GM10847 (cell line): ENCODE measurements at regions not wholly inside any gene's neighbourhood (a gene's known extent, or its start where the extent isn't known, plus 50 kb on each side); places are given as distances from the start of the nearest gene placed in this dataset.

Experiments used
- POLR2A ChIP-seq: IDR thresholded peaks from 2 replicates; pipeline ENCODE4 v1.6.1; 2011; ENCODE audit not compliant: insufficient read length; ENCODE audit errors: extremely low read depth

GRCh38 chr12:4026020-4026358, 152.8 kb upstream of the PARP11 start:
- no peak for TF ChIP-seq POLR2A

- no peak for TF ChIP-seq POLR2A
These were observed 152.2 kb upstream of the PARP11 start for GRCh38 chr12:4025181-4026019.

DNA sequence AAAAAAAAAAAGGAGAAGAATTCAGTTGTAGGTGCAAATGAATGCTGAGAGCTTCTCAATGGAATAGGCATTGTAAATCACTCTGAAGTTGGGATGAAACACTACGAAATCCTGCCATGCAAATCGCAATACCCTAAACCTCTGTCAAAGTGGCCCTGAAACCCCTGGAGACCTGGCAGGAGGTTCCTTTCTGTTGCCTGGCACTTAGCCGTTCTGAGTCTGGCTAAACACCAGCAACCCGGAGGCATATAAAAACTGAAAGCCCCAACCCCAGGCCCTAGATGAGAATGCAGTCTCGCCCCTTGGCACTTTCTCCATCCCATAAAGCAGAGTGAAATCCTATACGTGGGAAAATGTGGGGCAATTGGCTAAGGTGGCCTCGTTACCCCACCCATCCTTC, 151.5 kb upstream of the PARP11 start:
- TF ChIP-seq POLR2A = no peak

GRCh38 chr12:4015225-4016091, 142.3 kb upstream of the PARP11 start:
- TF ChIP-seq POLR2A = no peak

GRCh38 chr12:4014858-4015224, 141.6 kb upstream of the PARP11 start:
- TF ChIP-seq POLR2A = no peak

DNA sequence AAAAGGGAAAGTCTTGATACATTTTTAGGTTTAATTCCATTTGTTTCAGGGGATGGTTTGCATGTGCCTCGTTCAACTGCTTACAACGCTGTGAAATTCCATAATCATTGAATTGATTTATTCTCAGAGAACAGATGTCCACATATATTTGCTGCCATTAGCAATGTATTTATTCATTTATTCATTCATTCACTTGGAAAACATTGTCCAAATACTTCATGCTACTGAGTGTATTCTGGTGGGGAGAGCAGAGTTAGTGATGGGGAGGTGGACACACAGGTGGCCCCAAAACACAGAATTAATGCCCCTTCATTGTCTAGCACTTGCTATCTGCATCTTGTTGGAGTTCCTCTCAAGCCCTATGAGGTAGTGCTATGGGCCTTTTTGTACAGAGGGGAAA, 141.2 kb upstream of the PARP11 start:
- TF ChIP-seq POLR2A = no peak

DNA sequence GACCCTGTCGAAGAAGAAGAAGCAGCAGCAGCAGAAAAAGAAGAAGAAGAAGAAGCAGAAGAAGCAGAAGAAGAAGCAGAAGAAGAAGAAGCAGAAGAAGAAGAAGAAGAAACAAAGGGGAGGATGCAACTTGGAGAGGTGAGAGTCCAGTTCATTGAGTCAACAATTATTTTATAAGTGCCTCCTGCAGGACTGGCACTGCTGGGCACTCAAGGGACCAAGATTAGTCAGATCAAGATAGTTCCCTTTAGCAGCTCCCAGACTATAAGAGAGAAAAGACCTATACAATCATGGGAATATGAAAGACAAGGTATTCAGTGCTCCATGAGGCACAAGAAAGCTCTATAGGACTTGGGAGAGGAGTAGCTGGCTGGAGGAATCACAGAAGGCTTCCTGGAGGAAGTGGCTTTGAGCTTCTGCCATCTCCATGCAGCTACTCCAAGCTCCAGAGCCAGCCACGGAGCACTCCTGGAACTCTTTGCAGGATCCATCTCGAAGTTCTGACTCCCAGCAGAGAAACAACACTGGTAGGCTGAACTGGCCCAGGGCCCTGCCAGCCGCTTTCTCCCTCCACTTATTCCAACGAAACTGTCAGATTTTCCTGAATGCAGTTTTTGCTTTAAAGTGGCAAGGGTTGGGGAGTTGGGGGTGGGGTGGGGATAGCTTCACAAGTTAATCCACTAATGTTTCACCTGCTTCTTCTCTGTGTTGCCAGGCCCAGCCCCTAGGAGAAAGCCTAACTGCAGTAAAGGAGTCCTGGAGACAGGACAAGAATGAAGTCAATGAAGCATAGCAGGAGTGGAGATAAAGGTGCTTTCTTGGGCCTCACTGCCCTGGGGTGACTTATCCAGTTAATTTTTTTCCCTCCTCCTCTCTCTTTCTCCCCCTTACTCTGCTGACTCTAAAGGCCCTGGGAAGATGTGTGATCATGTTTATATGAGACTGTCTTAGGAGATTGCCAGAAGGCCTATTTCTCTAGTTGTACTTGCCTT, 140.1 kb upstream of the PARP11 start:
- TF ChIP-seq POLR2A = no peak

DNA sequence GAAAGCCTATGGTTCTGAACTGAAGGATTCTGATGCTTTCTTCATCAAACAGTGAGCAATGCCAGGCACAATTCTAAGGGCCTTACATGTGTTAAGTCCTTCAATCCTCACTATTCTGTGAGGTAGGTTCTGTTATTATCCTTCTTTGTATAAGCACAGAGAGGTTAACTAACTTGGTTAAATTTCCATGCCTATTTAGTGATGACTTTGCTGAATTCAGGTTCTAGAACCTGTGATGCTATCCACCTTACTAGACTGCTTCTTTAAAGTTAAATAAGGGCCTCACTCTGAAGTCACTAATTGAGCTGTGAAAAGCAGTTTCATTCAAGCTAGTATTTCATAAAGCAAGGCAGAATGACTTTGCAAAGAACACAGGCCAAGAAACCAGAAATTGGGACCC, 138.9 kb upstream of the PARP11 start:
- TF ChIP-seq POLR2A = no peak

DNA sequence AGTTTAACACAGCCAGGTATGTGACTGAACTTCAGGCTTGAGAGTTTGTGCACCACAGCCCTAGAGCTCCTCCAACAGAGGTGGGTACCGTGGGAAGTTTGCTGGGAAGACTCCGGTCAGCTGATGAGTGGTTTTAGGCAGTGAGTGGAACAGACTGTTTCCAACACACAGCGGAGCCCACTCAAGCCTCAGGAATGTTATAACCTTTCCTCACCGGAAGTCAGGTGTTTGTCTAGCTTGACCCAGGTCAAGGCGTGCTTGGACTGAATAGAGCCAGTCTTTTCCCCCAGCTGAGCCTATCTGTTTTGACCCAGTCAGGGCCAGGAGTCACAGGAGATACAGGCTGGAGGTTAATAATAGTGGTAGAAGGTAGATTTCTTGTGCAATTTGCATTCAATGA, 138.4 kb upstream of the PARP11 start:
- TF ChIP-seq POLR2A = no peak

DNA sequence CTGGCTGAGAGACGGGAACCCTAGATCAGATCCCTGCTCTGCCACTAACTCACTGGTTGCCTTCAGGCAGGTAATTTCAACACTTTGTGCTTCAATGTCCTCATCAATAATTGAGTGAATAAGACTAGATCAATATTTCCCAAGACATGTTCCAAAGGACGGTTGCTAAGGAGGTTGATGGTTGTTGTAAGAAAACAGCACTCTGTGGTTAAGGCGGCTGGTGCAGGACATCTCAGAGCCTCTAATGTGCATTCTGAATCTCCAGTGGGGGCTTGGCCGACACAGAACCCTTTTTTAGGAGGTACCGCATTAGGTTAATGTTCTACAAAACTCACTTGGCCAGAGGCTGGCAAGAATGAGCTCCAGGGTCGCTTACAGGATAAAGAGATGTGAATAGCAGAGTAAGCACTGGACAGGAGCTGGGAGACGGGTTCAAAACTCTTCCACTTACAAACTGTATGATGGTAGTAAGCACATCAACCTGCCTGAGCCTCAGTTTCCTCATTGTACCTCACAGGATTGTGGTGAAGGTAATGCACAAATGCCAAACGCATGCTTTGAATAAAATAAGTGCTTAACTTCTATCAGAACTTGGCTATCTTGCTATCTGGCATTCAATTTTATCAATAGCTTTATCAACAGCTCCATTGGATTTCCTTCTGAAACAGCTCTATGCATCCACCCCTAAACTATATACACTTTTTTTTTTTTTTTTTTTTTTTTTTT, 136.9 kb upstream of the PARP11 start:
- no peak for TF ChIP-seq POLR2A

GRCh38 chr12:4006743-4007142, 133.5 kb upstream of the PARP11 start:
- no peak for TF ChIP-seq POLR2A

DNA sequence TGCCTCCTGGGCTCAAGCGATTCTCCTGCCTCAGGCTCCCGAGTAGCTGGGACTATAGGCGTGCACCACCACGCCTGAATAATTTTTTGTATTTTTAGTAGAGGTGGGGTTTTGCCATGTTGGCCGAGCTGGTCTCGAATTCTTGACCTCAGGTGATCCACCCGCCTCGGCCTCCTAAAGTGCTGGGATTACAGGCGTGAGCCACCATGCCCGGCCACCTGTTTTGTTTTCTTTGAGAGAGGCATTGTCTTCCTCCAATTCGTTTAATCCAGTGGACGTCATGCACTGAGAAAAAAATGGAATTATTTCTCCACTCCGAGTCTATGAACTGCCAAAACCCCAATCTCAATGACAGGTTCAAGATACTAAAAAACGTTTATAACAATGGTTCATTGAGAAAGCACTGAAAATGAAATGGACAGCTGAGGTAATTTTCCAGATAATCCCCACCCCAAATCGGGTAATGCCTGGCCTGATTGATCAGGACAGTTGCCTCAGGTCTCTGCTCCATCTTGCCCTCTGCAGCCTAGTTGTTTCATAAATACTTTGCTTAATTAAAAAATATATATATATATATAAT, 132.7 kb upstream of the PARP11 start:
- TF ChIP-seq POLR2A = no peak

- TF ChIP-seq POLR2A = no peak
These were observed 130.4 kb upstream of the PARP11 start for GRCh38 chr12:4003576-4003975.

GRCh38 chr12:4002601-4003000, 129.4 kb upstream of the PARP11 start:
- TF ChIP-seq POLR2A = no peak

DNA sequence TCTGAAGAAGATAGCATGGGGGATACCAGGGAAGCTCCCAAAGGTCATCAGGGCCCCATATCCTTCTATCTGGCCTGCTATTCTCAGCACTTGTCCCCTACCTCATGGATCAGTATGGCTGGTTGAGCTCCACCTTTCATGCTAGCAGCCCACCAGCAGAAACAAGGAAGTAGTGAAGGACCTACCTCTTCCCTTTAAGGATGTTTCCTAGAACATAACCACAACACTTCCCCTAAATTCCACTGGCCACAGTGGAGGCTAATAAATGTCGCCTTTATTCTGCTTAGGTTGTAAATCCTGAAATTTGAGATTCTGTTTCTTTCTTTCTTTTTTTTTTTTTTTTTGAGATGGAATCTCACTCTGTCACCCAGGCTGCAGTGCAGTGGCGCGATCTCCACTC, 128.6 kb upstream of the PARP11 start:
- TF ChIP-seq POLR2A = no peak

DNA sequence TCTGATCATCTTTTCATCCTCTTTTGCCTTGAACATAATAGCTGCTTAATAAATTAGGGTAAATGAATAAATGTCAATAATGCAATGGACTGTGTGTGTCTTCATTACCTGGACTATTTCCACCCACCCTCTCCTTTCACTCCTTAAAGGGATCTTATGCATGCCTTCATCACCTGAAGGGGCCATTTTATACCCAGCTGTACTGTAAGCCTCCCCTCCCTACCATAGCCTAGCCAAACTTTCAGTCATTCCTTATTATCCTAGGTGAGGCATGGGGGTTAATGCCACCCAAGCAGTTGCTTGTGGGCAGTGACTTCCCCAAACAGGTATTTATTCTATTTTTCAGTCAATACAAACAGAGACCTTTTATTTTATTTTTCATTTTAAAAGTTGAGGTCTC, 127.8 kb upstream of the PARP11 start:
- no peak for TF ChIP-seq POLR2A
